Smooth muscle cell (in vitro differentiated cells): ENCODE measurements at regions not wholly inside any gene's neighbourhood (a gene's known extent, or its start where the extent isn't known, plus 50 kb on each side); places are given as distances from the start of the nearest gene placed in this dataset.
A peak's percentile ranks its signal among the peaks of the same experiment; 100 is the strongest.

Experiments
- DNase-seq: peaks from one replicate; lab custom pipeline; 2025; ENCODE audit not compliant: unreplicated experiment; lab: John Stamatoyannopoulos, UW
- H2AFZ ChIP-seq: fragments of 200-600 bp; sonication (generic); 2 replicates; pipeline ENCODE4 v1.6.0; 2016; ENCODE audit warnings: antibody characterized with exemption, low read depth, mild to moderate bottlenecking
- H3F3A ChIP-seq: fragments of 200-600 bp; sonication (generic); 2 replicates; pipeline ENCODE4 v1.6.0; 2017; ENCODE audit warnings: antibody characterized with exemption, low read depth
- H3K27ac ChIP-seq: fragments of 200-600 bp; sonication (generic); 2 replicates; pipeline ENCODE4 v1.5.1; 2016; ENCODE audit warnings: low read depth, mild to moderate bottlenecking
- H3K27me3 ChIP-seq: fragments of 200-600 bp; sonication (generic); 2 replicates; pipeline ENCODE4 v1.6.1; 2016; ENCODE audit warnings: low read depth, mild to moderate bottlenecking
- H3K36me3 ChIP-seq: fragments of 200-600 bp; sonication (generic); 2 replicates; pipeline ENCODE4 v1.5.1; 2016; ENCODE audit warnings: low read depth
- H3K4me1 ChIP-seq: fragments of 200-600 bp; sonication (generic); 2 replicates; pipeline ENCODE4 v1.5.1; 2016; ENCODE audit warnings: low read depth
- H3K4me2 ChIP-seq: fragments of 200-600 bp; sonication (generic); 2 replicates; pipeline ENCODE4 v1.6.0; 2016; ENCODE audit warnings: mild to moderate bottlenecking
- H3K4me3 ChIP-seq: fragments of 200-600 bp; sonication (generic); 2 replicates; pipeline ENCODE4 v1.5.1; 2016; ENCODE audit warnings: mild to moderate bottlenecking
- H3K79me2 ChIP-seq: fragments of 200-600 bp; sonication (generic); 2 replicates; pipeline ENCODE4 v1.6.0; 2016; ENCODE audit warnings: low read depth, mild to moderate bottlenecking
- H3K9ac ChIP-seq: fragments of 200-600 bp; sonication (generic); 2 replicates; pipeline ENCODE4 v1.6.0; 2016; ENCODE audit warnings: low read depth
- H3K9me3 ChIP-seq: fragments of 200-600 bp; sonication (generic); replicated peaks from 2 replicates; pipeline ENCODE4 v1.5.1; 2016; ENCODE audit warnings: low read depth
- H4K20me1 ChIP-seq: fragments of 200-600 bp; sonication (generic); 2 replicates; pipeline ENCODE4 v1.6.0; 2016; ENCODE audit warnings: low read depth
- CTCF ChIP-seq: fragments of 200-600 bp; sonication (generic); IDR thresholded peaks from 2 replicates; pipeline ENCODE4 v1.5.1; 2017; ENCODE audit warnings: borderline replicate concordance, mild to moderate bottlenecking, antibody characterized with exemption; ENCODE audit not compliant: insufficient read depth, poor library complexity, severe bottlenecking
- WGBS: methylation state at CpG from one replicate; pipeline ENCODE4 v1.1.7; 2016; ENCODE audit warnings: low lambda C conversion rate; 5-methylcytosine and 5-hydroxymethylcytosine counted together

GRCh38 chr5:142404046-142404477 lies 79.2 kb upstream of the SPRY4 start:
- Histone ChIP-seq H3K79me2 (no peaks in the 10 kb centered on the region), H3K4me3 (peak overlapping the region; percentile 33), H4K20me1 (no peaks in the 10 kb centered on the region), H2AFZ (peak overlapping the region; percentile 68), H3K4me1 (peaks cover 12% of the 10 kb centered on the region), H3K27me3 (no peaks in the 10 kb centered on the region), H3K9ac (peak overlapping the region; percentile 41), H3K36me3 (no peaks in the 10 kb centered on the region), H3K27ac (peak overlapping the region; percentile 94), H3K9me3 (no peaks in the 10 kb centered on the region), H3K4me2 (peak overlapping the region; percentile 84), H3F3A (peaks cover 16% of the 10 kb centered on the region)
- no peak for DNase-seq
- no peak for TF ChIP-seq CTCF
- 35% methylated on average over 14 of the region's 14 CpGs for WGBS

GRCh38 chr5:142403583-142403982 lies 78.8 kb upstream of the SPRY4 start:
- peak overlapping the region; percentile 41 for H3K9ac ChIP-seq
- peak overlapping the region; percentile 33 for H3K4me3 ChIP-seq
- 40% methylated on average over 7 of the region's 7 CpGs for WGBS
- H3K36me3 ChIP-seq, result no peaks in the 10 kb centered on the region
- H4K20me1 ChIP-seq, result no peaks in the 10 kb centered on the region
- peaks cover 12% of the 10 kb centered on the region for H3K4me1 ChIP-seq
- DNase-seq, result no peak
- no peaks in the 10 kb centered on the region for H3K9me3 ChIP-seq
- H3K27me3 ChIP-seq, result no peaks in the 10 kb centered on the region
- no peaks in the 10 kb centered on the region for H3K79me2 ChIP-seq
- peak overlapping the region; percentile 94 for H3K27ac ChIP-seq
- peak overlapping the region; percentile 84 for H3K4me2 ChIP-seq
- no peak for TF ChIP-seq CTCF
- peaks cover 16% of the 10 kb centered on the region for H3F3A ChIP-seq
- peak overlapping the region; percentile 68 for H2AFZ ChIP-seq

- no peaks in the 10 kb centered on the region for H3K27me3 ChIP-seq
- H4K20me1 ChIP-seq, result no peaks in the 10 kb centered on the region
- TF ChIP-seq CTCF, result no peak
- H3K4me2 ChIP-seq, result peak overlapping the region; percentile 84
- no peaks in the 10 kb centered on the region for H3K9me3 ChIP-seq
- no peak for DNase-seq
- no peaks in the 10 kb centered on the region for H3K36me3 ChIP-seq
- H3F3A ChIP-seq, result peaks cover 16% of the 10 kb centered on the region
- peaks cover 12% of the 10 kb centered on the region for H3K4me1 ChIP-seq
- no peaks in the 10 kb centered on the region for H3K79me2 ChIP-seq
- H3K27ac ChIP-seq, result peak overlapping the region; percentile 94
- H2AFZ ChIP-seq, result no peak overlapping the region
- 94% methylated on average over 3 of the region's 3 CpGs for WGBS
- H3K4me3 ChIP-seq, result no peak overlapping the region
- H3K9ac ChIP-seq, result no peak overlapping the region
Observed at GRCh38 chr5:142402752-142403318, 78.0 kb upstream of the SPRY4 start.

- Histone ChIP-seq H3K4me1 (peaks cover 12% of the 10 kb centered on the region), H3K79me2 (no peaks in the 10 kb centered on the region), H3K4me3 (no peak overlapping the region), H3K9ac (no peak overlapping the region), H3K27ac (no peak overlapping the region), H2AFZ (no peak overlapping the region), H3K9me3 (no peaks in the 10 kb centered on the region), H3F3A (peaks cover 16% of the 10 kb centered on the region), H4K20me1 (no peaks in the 10 kb centered on the region), H3K4me2 (no peak overlapping the region), H3K27me3 (no peaks in the 10 kb centered on the region), H3K36me3 (no peaks in the 10 kb centered on the region)
- WGBS, result 80% methylated on average over 8 of the region's 8 CpGs
- DNase-seq, result no peak
- no peak for TF ChIP-seq CTCF
Observed at GRCh38 chr5:142400415-142400814, 75.6 kb upstream of the SPRY4 start.
